ENCODE measurements at regions not wholly inside any gene's neighbourhood (a gene's known extent, or its start where the extent isn't known, plus 50 kb on each side); places are given as distances from the start of the nearest gene placed in this dataset.

GRCh38 chr21:39029900-39030884 is 153.1 kb downstream of the PSMG1 start:
- TF ChIP-seq CTCF (IDR thresholded peaks at IDR 0.05): no peak
- no peak for DNase-seq (ENCODE audit: low spot score in 2 of 2)
- Histone ChIP-seq H3K9me3 (peaks cover 0 to 9% of the 10 kb centered on the region in 2 donors), H3K27me3 (no peaks in the 10 kb centered on the region), H3K36me3 (no peaks in the 10 kb centered on the region), H3K27ac (no peak overlapping the region), H3K4me1 (peaks cover 0 to 11% of the 10 kb centered on the region in 2 donors), H3K4me3 (no peak overlapping the region)
- intact Hi-C loops (cut with DNase I): no loop called here

GRCh38 chr21:39029086-39029755 is 154.0 kb downstream of the PSMG1 start:
- Histone ChIP-seq H3K4me3 (no peak overlapping the region), H3K27ac (no peak overlapping the region), H3K4me1 (peaks cover 0 to 10% of the 10 kb centered on the region in 2 donors), H3K36me3 (no peaks in the 10 kb centered on the region), H3K27me3 (no peaks in the 10 kb centered on the region), H3K9me3 (peaks cover 0 to 9% of the 10 kb centered on the region in 2 donors)
- intact Hi-C loops (cut with DNase I): no loop called here
- no peak for TF ChIP-seq CTCF (IDR thresholded peaks at IDR 0.05)
- no peak for DNase-seq (ENCODE audit: low spot score in 2 of 2)

- no peak for DNase-seq (ENCODE audit: low spot score in 2 of 2)
- H3K27ac ChIP-seq: no peak overlapping the region
- H3K36me3 ChIP-seq: no peaks in the 10 kb centered on the region
- TF ChIP-seq CTCF (IDR thresholded peaks at IDR 0.05): no peak
- peaks cover 17 to 33% of the 10 kb centered on the region in 2 donors for H3K4me1 ChIP-seq
- H3K27me3 ChIP-seq: no peaks in the 10 kb centered on the region
- no peak overlapping the region for H3K4me3 ChIP-seq
- intact Hi-C loops (cut with DNase I): no loop called here
- peaks cover 0 to 9% of the 10 kb centered on the region in 2 donors for H3K9me3 ChIP-seq
These were observed 158.1 kb downstream of the PSMG1 start for GRCh38 chr21:39025198-39025597.

GRCh38 chr21:39024538-39024937 is 158.7 kb downstream of the PSMG1 start:
- intact Hi-C loops (cut with DNase I): loop anchor here (5.0 kb wide), 4 partner anchors 37 to 217 kb away; partner anchors contain the start of gene ETS2
- peaks cover 0 to 9% of the 10 kb centered on the region in 2 donors for H3K9me3 ChIP-seq

More at GRCh38 chr21:39024538-39024937, 158.7 kb downstream of the PSMG1 start:
- H3K27ac ChIP-seq: peak overlapping the region in 1 of 2 donors; percentile 84
- H3K4me3 ChIP-seq: no peak overlapping the region
- no peak for TF ChIP-seq CTCF (IDR thresholded peaks at IDR 0.05)
- peaks cover 17 to 33% of the 10 kb centered on the region in 2 donors for H3K4me1 ChIP-seq
- H3K27me3 ChIP-seq: no peaks in the 10 kb centered on the region
- no peaks in the 10 kb centered on the region for H3K36me3 ChIP-seq
- DNase-seq (ENCODE audit: low spot score in 2 of 2): no peak
